ENCODE measurements at regions not wholly inside any gene's neighbourhood (a gene's known extent, or its start where the extent isn't known, plus 50 kb on each side); places are given as distances from the start of the nearest gene placed in this dataset.

DNA sequence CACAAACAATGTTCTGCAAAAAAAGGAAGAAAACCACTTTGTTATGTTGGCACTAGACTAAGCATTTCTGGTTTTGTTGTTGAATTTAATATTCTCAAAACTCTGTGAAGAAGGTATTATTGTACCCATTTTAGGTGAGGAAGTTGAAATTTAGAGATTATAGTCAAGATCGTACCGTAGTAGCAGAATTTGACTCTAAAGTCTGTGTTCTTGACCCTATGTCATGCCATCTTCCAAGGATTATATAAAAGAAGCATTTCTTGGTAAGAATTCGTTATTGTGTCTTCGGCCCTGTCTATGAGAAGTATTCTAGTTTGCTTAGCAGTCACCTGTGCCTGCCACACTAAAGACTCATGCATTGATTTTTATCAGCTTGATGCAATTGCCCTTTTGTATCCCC, 104.4 kb upstream of the MAP9 start:
- H3K9me3 Mint-ChIP-seq (ENCODE audit: unreplicated experiment), result no peaks in the 10 kb centered on the region
- H3K27me3 Mint-ChIP-seq (ENCODE audit: unreplicated experiment), result peaks cover 9% of the 10 kb centered on the region
- H3K4me3 Mint-ChIP-seq (ENCODE audit: unreplicated experiment), result no peak overlapping the region
- TF ChIP-seq, protein P1, sequence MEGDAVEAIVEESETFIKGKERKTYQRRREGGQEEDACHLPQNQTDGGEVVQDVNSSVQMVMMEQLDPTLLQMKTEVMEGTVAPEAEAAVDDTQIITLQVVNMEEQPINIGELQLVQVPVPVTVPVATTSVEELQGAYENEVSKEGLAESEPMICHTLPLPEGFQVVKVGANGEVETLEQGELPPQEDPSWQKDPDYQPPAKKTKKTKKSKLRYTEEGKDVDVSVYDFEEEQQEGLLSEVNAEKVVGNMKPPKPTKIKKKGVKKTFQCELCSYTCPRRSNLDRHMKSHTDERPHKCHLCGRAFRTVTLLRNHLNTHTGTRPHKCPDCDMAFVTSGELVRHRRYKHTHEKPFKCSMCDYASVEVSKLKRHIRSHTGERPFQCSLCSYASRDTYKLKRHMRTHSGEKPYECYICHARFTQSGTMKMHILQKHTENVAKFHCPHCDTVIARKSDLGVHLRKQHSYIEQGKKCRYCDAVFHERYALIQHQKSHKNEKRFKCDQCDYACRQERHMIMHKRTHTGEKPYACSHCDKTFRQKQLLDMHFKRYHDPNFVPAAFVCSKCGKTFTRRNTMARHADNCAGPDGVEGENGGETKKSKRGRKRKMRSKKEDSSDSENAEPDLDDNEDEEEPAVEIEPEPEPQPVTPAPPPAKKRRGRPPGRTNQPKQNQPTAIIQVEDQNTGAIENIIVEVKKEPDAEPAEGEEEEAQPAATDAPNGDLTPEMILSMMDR (IDR thresholded peaks at IDR 0.05), result no peak
- no peak overlapping the region for H3K27ac Mint-ChIP-seq (ENCODE audit: unreplicated experiment)
- peaks cover 34% of the 10 kb centered on the region for H3K4me1 Mint-ChIP-seq (ENCODE audit: unreplicated experiment)
- H3K36me3 Mint-ChIP-seq (ENCODE audit: unreplicated experiment), result no peaks in the 10 kb centered on the region
- DNase-seq (ENCODE audit: extremely low spot score, unreplicated experiment), result no peak

DNA sequence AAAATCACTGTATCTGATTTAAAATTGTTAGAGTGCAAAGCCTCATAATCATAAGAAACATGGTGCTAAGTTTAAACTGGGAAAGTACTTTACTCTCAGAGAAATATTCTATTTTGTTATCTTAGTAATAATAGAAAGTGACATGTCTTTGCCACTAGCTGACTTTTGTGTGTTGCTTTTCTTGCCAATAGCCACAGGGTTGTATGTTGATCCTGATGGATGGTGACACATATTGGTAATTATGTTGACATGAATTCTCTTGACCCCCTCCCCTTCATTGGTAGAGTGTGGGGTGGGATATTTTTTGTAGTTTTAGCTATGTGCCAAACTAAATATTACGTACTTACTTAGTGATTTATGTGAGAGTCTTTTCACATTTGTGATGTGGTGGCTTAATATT, 103.1 kb upstream of the MAP9 start:
- Mint-ChIP-seq H3K27ac (ENCODE audit: unreplicated experiment) (peak overlapping the region; percentile 52), H3K27me3 (ENCODE audit: unreplicated experiment) (peaks cover 7% of the 10 kb centered on the region), H3K4me3 (ENCODE audit: unreplicated experiment) (no peak overlapping the region), H3K9me3 (ENCODE audit: unreplicated experiment) (no peaks in the 10 kb centered on the region), H3K4me1 (ENCODE audit: unreplicated experiment) (peaks cover 34% of the 10 kb centered on the region), H3K36me3 (ENCODE audit: unreplicated experiment) (no peaks in the 10 kb centered on the region)
- DNase-seq (ENCODE audit: extremely low spot score, unreplicated experiment), result no peak
- TF ChIP-seq, protein P1 (IDR thresholded peaks at IDR 0.05), result no peak

DNA sequence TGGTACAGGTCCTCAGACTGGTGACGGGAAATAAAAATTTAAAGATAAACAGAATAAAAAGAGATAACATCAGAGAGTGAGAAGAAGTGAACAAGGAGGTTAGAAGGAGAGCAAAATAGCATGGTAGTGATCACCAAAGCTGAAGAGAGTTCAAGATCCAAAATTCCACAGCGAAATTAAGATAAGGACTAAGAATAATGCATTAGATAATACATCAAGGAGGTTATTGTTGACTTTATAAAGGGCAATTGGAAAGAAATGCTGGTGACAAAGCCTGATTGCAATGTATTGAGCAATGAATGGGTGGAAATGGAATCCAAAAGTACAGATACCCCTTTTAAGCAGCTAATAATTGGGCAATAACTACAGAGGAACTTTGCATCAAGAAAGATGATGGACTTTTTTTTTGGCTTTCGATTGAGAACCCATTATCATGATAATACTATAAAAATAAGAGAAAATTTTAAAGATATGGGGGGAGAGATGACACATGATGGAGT, 101.6 kb upstream of the MAP9 start:
- TF ChIP-seq, protein P1 (IDR thresholded peaks at IDR 0.05), result no peak
- Mint-ChIP-seq H3K27me3 (ENCODE audit: unreplicated experiment) (no peaks in the 10 kb centered on the region), H3K4me1 (ENCODE audit: unreplicated experiment) (peaks cover 42% of the 10 kb centered on the region), H3K27ac (ENCODE audit: unreplicated experiment) (no peak overlapping the region), H3K36me3 (ENCODE audit: unreplicated experiment) (no peaks in the 10 kb centered on the region), H3K4me3 (ENCODE audit: unreplicated experiment) (no peak overlapping the region), H3K9me3 (ENCODE audit: unreplicated experiment) (no peaks in the 10 kb centered on the region)
- DNase-seq (ENCODE audit: extremely low spot score, unreplicated experiment), result no peak

DNA sequence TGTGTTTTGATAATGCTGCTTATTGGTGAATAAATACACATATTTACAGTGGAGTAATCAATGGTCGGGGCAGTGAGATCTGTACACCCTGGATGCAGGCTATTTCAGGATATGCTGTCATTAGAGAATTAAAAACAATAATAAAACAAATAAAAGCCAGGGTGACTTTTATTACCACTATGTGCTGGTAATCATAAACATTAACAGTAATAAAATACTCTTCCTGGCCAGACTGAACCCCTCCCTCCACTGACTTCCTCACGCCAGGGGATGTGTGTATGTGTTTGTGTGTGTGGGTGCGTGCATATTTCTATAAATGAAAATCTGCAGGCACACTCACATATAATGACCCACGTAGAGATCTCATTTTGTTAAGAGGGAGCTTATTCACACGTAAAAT, 98.0 kb upstream of the MAP9 start:
- H3K27me3 Mint-ChIP-seq (ENCODE audit: unreplicated experiment), result peaks cover 9% of the 10 kb centered on the region
- no peaks in the 10 kb centered on the region for H3K9me3 Mint-ChIP-seq (ENCODE audit: unreplicated experiment)
- H3K4me1 Mint-ChIP-seq (ENCODE audit: unreplicated experiment), result peaks cover 41% of the 10 kb centered on the region
- TF ChIP-seq, protein P1 (IDR thresholded peaks at IDR 0.05), result no peak
- H3K27ac Mint-ChIP-seq (ENCODE audit: unreplicated experiment), result no peak overlapping the region
- no peak for DNase-seq (ENCODE audit: extremely low spot score, unreplicated experiment)
- no peak overlapping the region for H3K4me3 Mint-ChIP-seq (ENCODE audit: unreplicated experiment)
- H3K36me3 Mint-ChIP-seq (ENCODE audit: unreplicated experiment), result no peaks in the 10 kb centered on the region

DNA sequence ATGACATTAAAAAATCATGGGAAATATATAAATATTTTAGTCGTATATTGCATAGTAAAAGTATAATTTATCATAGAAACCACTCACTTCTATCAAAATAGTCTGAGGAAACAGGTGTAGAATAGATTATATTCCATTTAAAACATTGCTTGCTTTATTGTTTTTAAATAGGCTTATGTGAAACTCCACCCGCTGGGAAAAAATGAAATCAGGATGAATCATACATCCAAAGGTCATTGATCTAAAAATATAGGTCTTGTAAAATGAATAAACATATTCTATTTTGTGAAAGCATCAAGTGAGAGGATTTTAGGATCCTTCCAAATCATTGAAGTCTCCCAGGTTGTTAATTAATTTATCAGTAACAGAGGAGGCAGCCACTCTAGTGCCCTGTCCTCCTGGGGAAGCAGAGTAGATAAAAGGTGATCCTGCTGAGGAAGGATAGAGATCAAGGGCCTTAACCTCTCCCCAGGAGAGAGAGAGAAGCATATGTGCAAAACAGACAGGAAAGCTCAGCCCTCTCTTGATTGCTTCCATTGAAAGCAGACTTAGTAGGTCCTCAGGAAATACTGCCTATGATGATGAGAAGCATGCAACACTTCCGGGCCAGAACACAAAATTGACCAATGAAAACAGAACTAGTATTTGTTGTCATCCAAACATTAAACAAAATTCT, 96.8 kb upstream of the MAP9 start:
- H3K27ac Mint-ChIP-seq (ENCODE audit: unreplicated experiment), result no peak overlapping the region
- H3K4me1 Mint-ChIP-seq (ENCODE audit: unreplicated experiment), result peaks cover 31% of the 10 kb centered on the region
- H3K9me3 Mint-ChIP-seq (ENCODE audit: unreplicated experiment), result no peaks in the 10 kb centered on the region
- H3K4me3 Mint-ChIP-seq (ENCODE audit: unreplicated experiment), result no peak overlapping the region
- DNase-seq (ENCODE audit: extremely low spot score, unreplicated experiment), result no peak
- TF ChIP-seq, protein P1 (IDR thresholded peaks at IDR 0.05), result no peak
- H3K36me3 Mint-ChIP-seq (ENCODE audit: unreplicated experiment), result no peaks in the 10 kb centered on the region
- peaks cover 9% of the 10 kb centered on the region for H3K27me3 Mint-ChIP-seq (ENCODE audit: unreplicated experiment)
